Activated CD8-positive, alpha-beta T cell treated with anti-CD3 and anti-CD28 coated beads for 36 hours (primary cell): ENCODE measurements at regions not wholly inside any gene's neighbourhood (a gene's known extent, or its start where the extent isn't known, plus 50 kb on each side); places are given as distances from the start of the nearest gene placed in this dataset.
"Not testable (repeated sequence)": the region's sequence is repeated elsewhere in the genome, so short reads cannot be mapped to it uniquely, and the experiment has no call there.

Experiments
- ATAC-seq: fragments of 200-7000 bp; cut with Tn5 transposase; one replicate; pipeline ENCODE4 v1.10.0; 2021; ENCODE audit warnings: mild to moderate bottlenecking, moderate library complexity
- CTCF ChIA-PET: fragments of 350-600 bp; sonication (Branson Sonifier 250); formaldehyde crosslinking; loops from one replicate; lab custom pipeline; 2021; ENCODE audit warnings: antibody characterized with exemption; lab: Charles Lee
- POLR2A ChIA-PET: fragments of 350-600 bp; sonication (Branson Sonifier 250); formaldehyde crosslinking; loops from one replicate; lab custom pipeline; 2021; ENCODE audit warnings: antibody characterized with exemption; lab: Charles Lee
- DNase-seq: peaks from one replicate; pipeline ENCODE4 v3.0.0-alpha.2; 2020
- H3K27ac Mint-ChIP-seq: one replicate; pipeline ENCODE4 v1.8.0; 2021; ENCODE audit warnings: mild to moderate bottlenecking, mixed read lengths
- H3K27me3 Mint-ChIP-seq: one replicate; pipeline ENCODE4 v1.8.0; 2021; ENCODE audit warnings: mixed read lengths
- H3K36me3 Mint-ChIP-seq: one replicate; pipeline ENCODE4 v1.8.0; 2021; ENCODE audit warnings: low read depth, mixed read lengths
- H3K4me1 Mint-ChIP-seq: one replicate; pipeline ENCODE4 v1.8.0; 2021; ENCODE audit warnings: low read depth, mixed read lengths
- H3K4me3 Mint-ChIP-seq: one replicate; pipeline ENCODE4 v1.8.0; 2021; ENCODE audit warnings: mild to moderate bottlenecking, moderate library complexity, mixed read lengths
- H3K9me3 Mint-ChIP-seq: one replicate; pipeline ENCODE4 v1.8.0; 2021; ENCODE audit warnings: mixed read lengths
- CTCF ChIP-seq: fragments of 200-600 bp; IDR thresholded peaks from one replicate; pipeline ENCODE4 v1.8.0; 2022; ENCODE audit warnings: antibody characterized with exemption, mild to moderate bottlenecking
- intact Hi-C: fragments of 100-400 bp; cut with micrococcal nuclease; formaldehyde crosslinking; loops from one replicate; pipeline ENCODE4 v1.10.0; 2022

- H3K27me3 Mint-ChIP-seq = peaks cover 4% of the 10 kb centered on the region
- TF ChIP-seq CTCF = no peak
- H3K4me1 Mint-ChIP-seq = peaks cover 13% of the 10 kb centered on the region
- ATAC-seq = no peak
- H3K9me3 Mint-ChIP-seq = no peaks in the 10 kb centered on the region
- H3K27ac Mint-ChIP-seq = no peak overlapping the region
- no peak overlapping the region for H3K4me3 Mint-ChIP-seq
- POLR2A ChIA-PET = no interaction called here
- DNase-seq = no peak
- no peaks in the 10 kb centered on the region for H3K36me3 Mint-ChIP-seq
- CTCF ChIA-PET = interaction anchor here (1.1 to 3.4 kb wide), 3 partner anchors 16 to 140 kb away, joined by 3 to 9 read pairs (median 4); no protein-coding TSS in a partner anchor
- intact Hi-C loops = no loop called here
Measured at GRCh38 chr2:215791481-215791937, 221.8 kb downstream of the MREG start.

DNA sequence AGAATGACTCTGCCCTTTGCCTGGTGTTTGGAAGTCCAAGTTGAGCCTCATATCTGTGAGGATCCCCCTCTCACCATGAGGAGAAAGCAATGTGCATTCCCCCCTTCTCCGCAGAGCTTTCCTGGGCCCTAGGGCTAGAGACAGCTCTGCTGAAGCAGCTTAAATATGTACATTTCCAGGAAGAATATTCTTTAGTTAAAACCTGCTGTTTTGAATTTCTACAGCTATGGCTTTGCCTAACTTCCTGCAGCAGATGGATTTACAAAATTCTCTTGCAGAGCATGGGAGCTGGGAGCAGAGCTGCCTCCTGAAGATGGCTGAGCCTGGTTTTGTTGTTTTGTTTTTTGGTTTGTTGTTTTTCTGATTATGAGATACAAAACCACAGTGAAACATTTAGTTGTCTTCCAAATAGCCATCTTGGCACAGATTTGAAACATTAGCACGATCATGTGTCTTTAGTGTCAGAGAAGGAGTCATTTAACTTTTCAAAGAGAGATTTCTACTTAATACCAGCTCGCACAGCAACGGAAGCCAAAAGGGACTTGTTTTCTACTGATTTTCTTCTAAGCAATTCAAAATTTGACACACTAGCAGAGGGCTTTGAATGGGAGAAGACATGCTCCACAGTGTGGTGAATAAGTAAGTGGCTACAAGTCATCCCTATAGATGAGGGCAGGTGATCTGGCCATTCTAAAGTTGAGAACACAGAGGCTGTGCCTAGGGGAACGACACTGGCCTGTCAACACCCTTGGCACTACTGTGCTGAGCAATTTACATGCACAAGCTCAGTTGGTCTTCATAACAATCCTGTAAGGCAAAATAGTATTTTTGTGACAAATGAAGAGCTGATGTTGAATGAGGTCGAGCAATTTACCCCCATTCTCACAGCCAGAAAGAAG lies 222.6 kb downstream of the MREG start:
- no peaks in the 10 kb centered on the region for H3K9me3 Mint-ChIP-seq
- CTCF ChIA-PET = interaction anchor here (1.4 to 3.4 kb wide), 2 partner anchors 38 to 141 kb away, joined by 3 to 9 read pairs; no protein-coding TSS in a partner anchor
- no peak overlapping the region for H3K4me3 Mint-ChIP-seq
- ATAC-seq (no peak), DNase-seq (no peak)
- no peaks in the 10 kb centered on the region for H3K36me3 Mint-ChIP-seq
- peaks cover 8% of the 10 kb centered on the region for H3K4me1 Mint-ChIP-seq
- H3K27me3 Mint-ChIP-seq = peaks cover 4% of the 10 kb centered on the region
- intact Hi-C loops = no loop called here
- H3K27ac Mint-ChIP-seq = no peak overlapping the region
- POLR2A ChIA-PET = no interaction called here
- TF ChIP-seq CTCF = no peak

DNA sequence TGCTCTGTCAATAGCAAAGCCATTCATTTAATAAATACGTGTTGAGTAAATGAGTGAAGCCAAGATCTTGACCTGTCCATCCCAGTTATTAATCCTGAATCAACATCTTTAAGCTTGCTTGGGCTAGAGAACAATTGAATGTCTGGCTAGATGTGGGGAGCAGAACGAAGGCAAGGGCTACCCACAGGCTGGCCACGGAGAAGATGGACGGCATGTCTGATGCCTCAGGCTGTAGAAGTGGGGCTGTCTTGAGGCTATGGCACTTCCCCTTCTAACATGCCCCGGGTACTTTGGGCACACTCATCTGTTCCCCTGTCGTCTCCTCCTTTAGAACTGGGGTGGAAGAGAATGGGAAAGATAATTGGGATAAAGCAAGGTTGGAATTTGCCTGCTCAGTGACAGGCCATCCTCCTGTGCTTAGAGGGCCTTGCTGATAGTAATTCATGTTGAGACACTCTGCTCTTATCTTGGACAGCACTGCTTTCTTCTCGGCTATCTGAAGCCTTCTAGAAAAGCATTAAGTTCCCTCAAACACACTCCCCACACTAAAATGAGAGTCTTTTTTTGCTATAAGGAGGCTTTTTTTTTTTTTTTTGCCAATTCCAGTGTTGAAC lies 225.7 kb downstream of the MREG start:
- TF ChIP-seq CTCF = no peak
- Mint-ChIP-seq H3K27me3 (peaks cover 5% of the 10 kb centered on the region), H3K27ac (no peak overlapping the region), H3K9me3 (no peaks in the 10 kb centered on the region), H3K4me1 (no peaks in the 10 kb centered on the region), H3K36me3 (no peaks in the 10 kb centered on the region), H3K4me3 (no peak overlapping the region)
- ChIA-PET POLR2A (no interaction called here), CTCF (interaction anchor here (0.8 kb wide), 1 partner anchor 143 kb away, joined by 3 read pairs; no protein-coding TSS in a partner anchor)
- DNase-seq (no peak), ATAC-seq (no peak)
- intact Hi-C loops = no loop called here

GRCh38 chr2:215787025-215787424 lies 226.3 kb downstream of the MREG start:
- DNase-seq (no peak), ATAC-seq (no peak)
- no peak for TF ChIP-seq CTCF
- no peak overlapping the region for H3K4me3 Mint-ChIP-seq
- ChIA-PET POLR2A (no interaction called here), CTCF (no interaction called here)
- no peak overlapping the region for H3K27ac Mint-ChIP-seq
- intact Hi-C loops = no loop called here
- H3K4me1 Mint-ChIP-seq = no peaks in the 10 kb centered on the region
- peaks cover 7% of the 10 kb centered on the region for H3K27me3 Mint-ChIP-seq
- H3K9me3 Mint-ChIP-seq = no peaks in the 10 kb centered on the region
- no peaks in the 10 kb centered on the region for H3K36me3 Mint-ChIP-seq

DNA sequence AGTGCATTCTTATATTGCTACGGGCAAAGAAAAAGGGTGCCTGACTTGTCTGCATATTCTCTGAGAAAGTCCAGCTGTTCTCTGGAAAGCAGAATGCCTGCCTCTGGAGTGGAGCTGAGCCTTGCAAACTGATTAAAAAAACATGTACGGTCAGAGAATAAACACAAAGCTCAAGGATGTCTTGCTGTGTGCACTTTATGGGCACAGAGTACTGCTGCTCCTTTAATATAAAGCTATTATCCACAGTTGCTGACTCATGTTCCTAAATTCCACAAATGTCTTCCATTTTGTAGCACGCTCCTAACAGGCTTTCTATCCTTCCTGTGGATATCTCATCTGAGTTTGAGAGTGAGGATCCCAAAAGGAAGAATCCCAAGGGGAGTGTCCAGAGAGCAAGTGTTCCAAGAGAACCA lies 229.0 kb downstream of the MREG start:
- Mint-ChIP-seq H3K4me3 (no peak overlapping the region), H3K27me3 (peaks cover 8% of the 10 kb centered on the region), H3K36me3 (no peaks in the 10 kb centered on the region), H3K9me3 (no peaks in the 10 kb centered on the region), H3K4me1 (no peaks in the 10 kb centered on the region), H3K27ac (no peak overlapping the region)
- no peak for TF ChIP-seq CTCF
- POLR2A ChIA-PET = no interaction called here
- intact Hi-C loops = no loop called here
- DNase-seq (no peak), ATAC-seq (no peak)
- CTCF ChIA-PET = no interaction called here

- ATAC-seq, H3K4me1 Mint-ChIP-seq, H3K27ac Mint-ChIP-seq, H3K36me3 Mint-ChIP-seq, POLR2A ChIA-PET, H3K4me3 Mint-ChIP-seq, H3K27me3 Mint-ChIP-seq, H3K9me3 Mint-ChIP-seq, CTCF ChIA-PET, DNase-seq, intact Hi-C loops: not testable (repeated sequence)
Measured at GRCh38 chr2:215783640-215784039, 229.7 kb downstream of the MREG start.
